Mesenchymal stem cell (in vitro differentiated cells and primary cell): ENCODE measurements at regions not wholly inside any gene's neighbourhood (a gene's known extent, or its start where the extent isn't known, plus 50 kb on each side); places are given as distances from the start of the nearest gene placed in this dataset.

Source experiments
- DNase-seq: peaks from one replicate; pipeline ENCODE4 v3.0.0-alpha.2; 2013
- H2AFZ ChIP-seq: one replicate; pipeline ENCODE4 v1.6.1; 2013; ENCODE audit warnings: low read depth, mild to moderate bottlenecking, control low read depth, inconsistent platforms, low read length, moderate library complexity
- H2AK5ac ChIP-seq: 2 replicates; pipeline ENCODE4 v1.6.1; 2013; ENCODE audit warnings: low read length, moderate library complexity, mild to moderate bottlenecking, inconsistent platforms; ENCODE audit not compliant: severe bottlenecking
- H2BK120ac ChIP-seq: one replicate; pipeline ENCODE4 v1.6.1; 2013; ENCODE audit warnings: low read depth, mild to moderate bottlenecking, inconsistent platforms, low read length, moderate library complexity
- H2BK12ac ChIP-seq, 2 experiments: one replicate each; pipeline ENCODE4 v1.6.1; 2013; ENCODE audit warnings: inconsistent platforms in 2 of 2, low read length in 2 of 2, mild to moderate bottlenecking in 2 of 2, moderate library complexity in 2 of 2, control low read depth in 1 of 2
- H2BK15ac ChIP-seq: one replicate; pipeline ENCODE4 v1.6.1; 2013; ENCODE audit warnings: mild to moderate bottlenecking, low read depth, inconsistent platforms; ENCODE audit not compliant: poor library complexity, severe bottlenecking
- H2BK5ac ChIP-seq: 2 replicates; pipeline ENCODE4 v1.6.1; 2013; ENCODE audit warnings: low read depth, mild to moderate bottlenecking, low read length, control low read depth, inconsistent platforms; ENCODE audit not compliant: poor library complexity, severe bottlenecking
- H3K14ac ChIP-seq, 2 experiments: one replicate each; pipeline ENCODE4 v1.6.1; 2013; ENCODE audit warnings: inconsistent platforms in 2 of 2, low read length in 2 of 2, control low read depth in 1 of 2, mild to moderate bottlenecking in 1 of 2, moderate library complexity in 1 of 2
- H3K18ac ChIP-seq, 2 experiments: one replicate each; pipeline ENCODE4 v1.6.1; 2013; ENCODE audit warnings: inconsistent platforms in 2 of 2, low read length in 2 of 2, control low read depth in 1 of 2, low read depth in 1 of 2, mild to moderate bottlenecking in 1 of 2
- H3K23ac ChIP-seq, 2 experiments: one replicate each; pipeline ENCODE4 v1.6.1; 2013; ENCODE audit warnings: inconsistent platforms in 2 of 2, low read length in 2 of 2, mild to moderate bottlenecking in 2 of 2, moderate library complexity in 2 of 2, control low read depth in 1 of 2
- H3K27ac ChIP-seq: 2 replicates; pipeline ENCODE4 v1.5.1; 2013; ENCODE audit warnings: mild to moderate bottlenecking, moderate library complexity, low read length, control low read depth, inconsistent platforms; ENCODE audit not compliant: poor library complexity, severe bottlenecking
- H3K27me3 ChIP-seq, 2 experiments: 2 replicates each; pipeline versions ENCODE4 v1.6.1 to v1.7.0; 2013; ENCODE audit warnings: low read length in 2 of 2, mild to moderate bottlenecking in 2 of 2, moderate library complexity in 2 of 2, control low read depth in 1 of 2, inconsistent platforms in 1 of 2; ENCODE audit not compliant: control insufficient read depth in 1 of 2, insufficient read depth in 1 of 2
- H3K36me3 ChIP-seq, 2 experiments: 2 replicates each; pipeline versions ENCODE4 v1.6.1 to v1.7.0; 2013; ENCODE audit warnings: low read length in 2 of 2, control low read depth in 1 of 2, inconsistent platforms in 1 of 2, low read depth in 1 of 2, mild to moderate bottlenecking in 1 of 2; ENCODE audit not compliant: insufficient read depth in 2 of 2, control insufficient read depth in 1 of 2
- H3K4ac ChIP-seq, 2 experiments: one replicate each; pipeline ENCODE4 v1.6.1; 2013; ENCODE audit warnings: inconsistent platforms in 2 of 2, low read length in 2 of 2, mild to moderate bottlenecking in 2 of 2, moderate library complexity in 2 of 2, control low read depth in 1 of 2, low read depth in 1 of 2
- H3K4me1 ChIP-seq: 2 replicates; pipeline ENCODE4 v1.6.1; 2013; ENCODE audit warnings: low read depth, low read length, control low read depth; ENCODE audit not compliant: control insufficient read depth, insufficient read depth
- H3K4me2 ChIP-seq: 2 replicates; pipeline ENCODE4 v1.6.1; 2013; ENCODE audit warnings: low read length, mild to moderate bottlenecking, inconsistent platforms; ENCODE audit not compliant: poor library complexity, severe bottlenecking
- H3K4me3 ChIP-seq, 2 experiments: 2 replicates each; pipeline versions ENCODE4 v1.5.1 to v1.7.0; 2013; ENCODE audit warnings: low read length in 2 of 2, mild to moderate bottlenecking in 2 of 2, control low read depth in 1 of 2, low read depth in 1 of 2; ENCODE audit not compliant: insufficient read depth in 1 of 2
- H3K79me1 ChIP-seq: replicated peaks from 2 replicates; pipeline ENCODE4 v1.6.1; 2013; ENCODE audit warnings: mild to moderate bottlenecking, control low read depth, low read length, inconsistent platforms; ENCODE audit not compliant: poor library complexity, severe bottlenecking
- H3K9ac ChIP-seq: 2 replicates; pipeline ENCODE4 v1.7.0; 2013; ENCODE audit warnings: mild to moderate bottlenecking, low read length, moderate library complexity
- H3K9me3 ChIP-seq: 2 replicates; pipeline ENCODE4 v1.7.0; 2013; ENCODE audit warnings: mild to moderate bottlenecking, low read length; ENCODE audit not compliant: control insufficient read depth
- H4K8ac ChIP-seq: one replicate; pipeline ENCODE4 v1.6.1; 2013; ENCODE audit warnings: inconsistent platforms, mild to moderate bottlenecking, low read length, moderate library complexity
- H4K91ac ChIP-seq: one replicate; pipeline ENCODE4 v1.6.1; 2013; ENCODE audit warnings: mild to moderate bottlenecking, low read length, inconsistent platforms
- WGBS: methylation state at CpG from one replicate; pipeline ENCODE4 v1.1.7; 2013; ENCODE audit warnings: mixed read lengths; 5-methylcytosine and 5-hydroxymethylcytosine counted together

DNA sequence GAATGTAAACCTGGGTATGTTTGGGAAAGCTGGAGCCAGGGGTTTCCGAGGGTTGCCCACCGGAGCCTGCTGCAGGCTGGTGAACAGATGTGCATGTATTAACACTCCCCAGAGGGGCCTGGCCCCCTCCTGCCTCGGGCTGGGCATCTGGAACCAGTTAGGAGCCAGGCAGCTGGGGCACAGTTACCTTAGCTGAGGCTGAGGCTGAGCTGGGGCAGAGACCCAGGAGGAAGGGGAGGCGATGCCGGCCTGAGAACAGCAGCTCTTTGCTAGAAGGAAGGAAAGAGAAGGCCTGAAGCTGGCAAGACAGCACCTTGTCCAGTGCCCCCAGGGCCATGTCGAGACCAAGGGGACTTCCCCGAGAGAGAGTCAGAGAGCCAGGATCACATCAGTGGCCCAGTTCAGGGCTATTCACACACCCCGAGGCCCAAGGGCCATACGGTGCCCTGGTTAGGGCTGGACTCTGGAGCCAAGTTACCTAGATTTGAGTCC is 65.8 kb downstream of the RMI2 start:
- H2AFZ ChIP-seq: no peak overlapping the region
- no peaks in the 10 kb centered on the region for H3K79me1 ChIP-seq
- DNase-seq: no peak
- H3K9ac ChIP-seq: no peak overlapping the region
- no peak overlapping the region for H3K27ac ChIP-seq
- H2BK120ac ChIP-seq: no peak overlapping the region
- H3K18ac ChIP-seq: no peak overlapping the region
- H3K4me2 ChIP-seq: no peak overlapping the region
- no peaks in the 10 kb centered on the region for H3K36me3 ChIP-seq
- H4K8ac ChIP-seq: no peak overlapping the region
- no peak overlapping the region for H3K23ac ChIP-seq
- no peak overlapping the region for H3K4me3 ChIP-seq
- no peaks in the 10 kb centered on the region for H3K9me3 ChIP-seq
- H3K14ac ChIP-seq: no peak overlapping the region
- no peak overlapping the region for H2BK15ac ChIP-seq
- H3K4me1 ChIP-seq: peaks cover 4% of the 10 kb centered on the region
- H2BK12ac ChIP-seq: no peak overlapping the region
- peaks cover 20 to 30% of the 10 kb centered on the region in 2 experiments for H3K27me3 ChIP-seq
- 85% methylated on average over 9 of the region's 9 CpGs for WGBS
- no peak overlapping the region for H3K4ac ChIP-seq
- H4K91ac ChIP-seq: no peak overlapping the region
- H2AK5ac ChIP-seq: no peak overlapping the region
- no peak overlapping the region for H2BK5ac ChIP-seq

DNA sequence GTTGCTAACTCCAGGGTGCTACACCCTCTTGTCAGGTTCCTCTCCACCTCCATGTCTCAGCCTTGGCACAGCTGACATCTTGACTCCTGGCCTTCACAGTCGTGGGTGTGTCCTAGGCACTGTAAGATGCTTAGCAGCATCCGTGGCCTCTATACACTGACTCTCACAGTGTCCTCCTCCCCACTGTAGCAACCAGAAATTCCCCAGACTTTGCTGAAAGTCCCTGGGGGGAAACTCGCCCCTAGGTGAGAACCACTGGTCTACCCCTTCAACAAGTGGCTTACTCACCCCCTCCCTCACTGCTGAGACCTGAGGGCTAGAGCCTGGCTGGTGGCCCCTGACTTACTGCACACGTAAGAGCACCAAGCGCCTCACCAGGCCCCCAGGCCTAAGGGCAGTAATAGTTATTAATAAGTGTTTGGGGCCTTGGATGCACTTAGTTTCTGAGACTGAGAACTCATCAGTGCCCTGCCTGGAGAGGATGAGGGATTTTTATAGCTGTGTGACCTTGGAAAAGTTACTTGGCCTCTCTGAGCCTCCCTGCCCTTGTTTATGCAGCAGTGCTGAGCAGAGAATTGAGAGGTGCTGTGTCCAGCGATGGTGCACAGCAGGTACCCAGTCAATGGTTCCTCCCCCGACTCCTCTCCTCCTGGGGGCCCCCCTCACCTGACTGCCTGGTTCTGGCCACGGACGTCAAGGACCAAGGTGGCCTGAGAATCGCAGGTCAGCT is 67.1 kb downstream of the RMI2 start:
- Histone ChIP-seq H2BK12ac (no peak overlapping the region), H2BK120ac (no peak overlapping the region), H3K79me1 (no peaks in the 10 kb centered on the region), H3K36me3 (no peaks in the 10 kb centered on the region), H3K27me3 (peaks cover 20 to 36% of the 10 kb centered on the region in 2 experiments), H4K91ac (no peak overlapping the region), H3K9me3 (no peaks in the 10 kb centered on the region), H4K8ac (no peak overlapping the region), H2AFZ (no peak overlapping the region), H3K4me1 (peaks cover 4% of the 10 kb centered on the region), H2AK5ac (no peak overlapping the region), H3K18ac (no peak overlapping the region), H3K9ac (no peak overlapping the region), H3K23ac (no peak overlapping the region), H3K4me2 (no peak overlapping the region), H2BK15ac (no peak overlapping the region), H3K14ac (no peak overlapping the region), H3K27ac (no peak overlapping the region), H3K4me3 (no peak overlapping the region), H2BK5ac (no peak overlapping the region), H3K4ac (no peak overlapping the region)
- WGBS: 75% methylated on average over 10 of the region's 10 CpGs
- no peak for DNase-seq

DNA sequence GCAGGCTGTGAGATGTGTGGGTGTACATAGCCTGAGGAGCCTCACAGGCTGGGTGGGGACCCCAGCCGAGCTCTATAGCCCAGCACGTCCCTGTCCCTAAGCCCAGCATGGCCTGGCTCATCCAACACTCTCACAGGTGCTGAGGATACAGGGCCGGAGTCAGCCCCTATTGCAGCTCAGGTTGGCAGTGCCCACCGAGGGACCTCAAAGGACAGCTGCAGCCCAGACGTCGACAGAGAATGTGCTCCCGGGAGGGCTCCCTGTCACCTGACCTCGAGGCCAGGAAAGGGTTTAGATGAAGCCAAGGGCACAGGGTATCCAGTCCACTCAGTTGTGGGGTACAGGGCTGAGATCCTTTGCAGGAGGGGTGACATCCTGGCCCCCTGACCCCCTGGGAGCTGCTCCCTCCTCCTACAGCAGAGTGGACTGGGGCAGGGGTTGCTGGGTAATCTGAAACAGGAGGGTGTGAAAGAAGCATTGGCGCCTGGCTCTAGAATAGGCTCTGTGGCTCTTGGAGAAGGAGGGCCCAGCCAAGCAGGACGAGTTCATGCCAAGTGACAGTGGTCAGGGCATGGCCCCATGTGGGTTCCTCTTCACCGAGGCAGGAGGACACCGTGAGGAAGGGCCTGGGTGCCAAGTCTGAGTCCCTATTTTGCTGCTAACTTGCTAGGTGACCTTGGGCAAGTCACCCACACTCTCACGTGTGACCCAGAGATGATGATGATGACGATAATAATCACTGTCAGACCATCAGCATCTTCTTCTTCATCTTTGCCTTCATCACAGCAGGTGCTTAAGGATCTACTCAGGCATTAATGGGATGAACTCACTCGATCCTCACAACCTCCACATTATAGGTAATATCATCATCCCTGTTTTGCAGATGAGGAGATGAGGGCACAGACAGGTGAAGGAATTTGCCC is 68.0 kb downstream of the RMI2 start:
- Histone ChIP-seq H2AK5ac (no peak overlapping the region), H3K27me3 (peaks cover 20 to 36% of the 10 kb centered on the region in 2 experiments), H2BK5ac (no peak overlapping the region), H3K9ac (no peak overlapping the region), H2BK15ac (no peak overlapping the region), H4K8ac (no peak overlapping the region), H3K27ac (no peak overlapping the region), H3K4me3 (no peak overlapping the region), H3K9me3 (no peaks in the 10 kb centered on the region), H2BK12ac (no peak overlapping the region), H3K4ac (no peak overlapping the region), H3K4me2 (no peak overlapping the region), H3K36me3 (no peaks in the 10 kb centered on the region), H3K4me1 (peaks cover 4% of the 10 kb centered on the region), H2BK120ac (no peak overlapping the region), H3K14ac (no peak overlapping the region), H3K23ac (no peak overlapping the region), H2AFZ (no peak overlapping the region), H4K91ac (no peak overlapping the region), H3K79me1 (no peaks in the 10 kb centered on the region), H3K18ac (no peak overlapping the region)
- 83% methylated on average over 15 of the region's 15 CpGs for whole genome bisulfite sequencing
- DNase-seq: no peak
